HUES48 (cell line): ENCODE measurements at regions not wholly inside any gene's neighbourhood (a gene's known extent, or its start where the extent isn't known, plus 50 kb on each side); places are given as distances from the start of the nearest gene placed in this dataset.
"Not testable (repeated sequence)": the region's sequence is repeated elsewhere in the genome, so short reads cannot be mapped to it uniquely, and the experiment has no call there.

Experiments
- H3K27ac ChIP-seq: one replicate; pipeline ENCODE4 v1.7.0; 2013; ENCODE audit warnings: low read depth, low read length, inconsistent platforms
- H3K27me3 ChIP-seq: 2 replicates; pipeline ENCODE4 v1.6.1; 2013; ENCODE audit warnings: mild to moderate bottlenecking, low read length; ENCODE audit not compliant: control insufficient read depth, insufficient read depth
- H3K36me3 ChIP-seq: 2 replicates; pipeline ENCODE4 v1.6.1; 2013; ENCODE audit warnings: low read length; ENCODE audit not compliant: control insufficient read depth, insufficient read depth
- H3K4me1 ChIP-seq: 2 replicates; pipeline ENCODE4 v1.6.1; 2013; ENCODE audit warnings: mild to moderate bottlenecking, low read length; ENCODE audit not compliant: control insufficient read depth, insufficient read depth
- H3K4me3 ChIP-seq: 2 replicates; pipeline ENCODE4 v1.5.1; 2013; ENCODE audit warnings: mild to moderate bottlenecking, low read depth, low read length
- H3K9ac ChIP-seq: 2 replicates; pipeline ENCODE4 v1.6.1; 2013; ENCODE audit warnings: mild to moderate bottlenecking, low read depth, low read length, moderate library complexity
- H3K9me3 ChIP-seq: 2 replicates; pipeline ENCODE4 v1.6.1; 2013; ENCODE audit warnings: low read length; ENCODE audit not compliant: control insufficient read depth, insufficient read depth

DNA sequence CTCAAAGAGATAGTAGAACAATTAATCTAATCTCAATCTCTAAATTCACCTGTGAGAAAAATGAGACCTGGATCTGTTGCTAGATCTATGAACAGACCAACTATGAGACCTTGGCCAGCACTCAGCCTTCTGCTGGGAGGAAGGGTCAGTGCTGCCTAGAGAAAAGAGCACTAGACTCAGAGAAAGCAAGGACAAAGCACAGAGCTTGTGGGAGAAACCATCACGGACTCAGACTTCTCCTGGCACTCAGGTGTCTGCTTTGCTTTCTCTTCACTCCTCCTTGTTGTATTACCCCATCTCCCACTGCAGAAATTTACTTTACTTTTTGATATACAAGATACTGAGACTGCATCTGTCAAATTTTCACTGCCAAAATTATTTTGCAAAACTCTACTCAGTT, 890.0 kb upstream of the NUDT12 start:
- no peak overlapping the region for H3K9ac ChIP-seq
- H3K9me3 ChIP-seq: no peaks in the 10 kb centered on the region
- no peak overlapping the region for H3K27ac ChIP-seq
- H3K27me3 ChIP-seq: no peaks in the 10 kb centered on the region
- H3K4me1 ChIP-seq: no peaks in the 10 kb centered on the region
- H3K4me3 ChIP-seq: peak overlapping the region; percentile 37; the same call in 1 of the 2 replicates
- no peaks in the 10 kb centered on the region for H3K36me3 ChIP-seq

DNA sequence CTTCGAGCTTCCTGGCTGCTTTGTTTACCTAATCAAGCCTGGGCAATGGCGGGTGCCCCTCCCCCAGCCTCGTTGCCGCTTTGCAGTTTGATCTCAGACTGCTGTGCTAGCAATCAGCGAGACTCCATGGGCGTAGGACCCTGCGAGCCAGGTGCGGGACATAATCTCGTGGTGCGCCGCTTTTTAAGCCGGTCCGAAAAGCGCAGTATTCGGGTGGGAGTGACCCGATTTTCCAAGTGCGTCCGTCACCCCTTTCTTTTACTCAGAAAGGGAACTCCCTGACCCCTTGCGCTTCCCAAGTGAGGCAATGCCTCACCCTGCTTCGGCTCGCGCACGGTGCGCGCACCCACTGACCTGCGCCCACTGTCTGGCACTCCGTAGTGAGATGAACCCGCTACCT, 889.3 kb upstream of the NUDT12 start:
- H3K9me3 ChIP-seq, H3K27me3 ChIP-seq, H3K4me1 ChIP-seq, H3K36me3 ChIP-seq, H3K27ac ChIP-seq: not testable (repeated sequence)
- 0 out of 2 replicates have a peak overlapping the region, but pooled peaks have one; percentile 32 for H3K9ac ChIP-seq
- peak overlapping the region; percentile 37; the same call in 1 of the 2 replicates for H3K4me3 ChIP-seq

DNA sequence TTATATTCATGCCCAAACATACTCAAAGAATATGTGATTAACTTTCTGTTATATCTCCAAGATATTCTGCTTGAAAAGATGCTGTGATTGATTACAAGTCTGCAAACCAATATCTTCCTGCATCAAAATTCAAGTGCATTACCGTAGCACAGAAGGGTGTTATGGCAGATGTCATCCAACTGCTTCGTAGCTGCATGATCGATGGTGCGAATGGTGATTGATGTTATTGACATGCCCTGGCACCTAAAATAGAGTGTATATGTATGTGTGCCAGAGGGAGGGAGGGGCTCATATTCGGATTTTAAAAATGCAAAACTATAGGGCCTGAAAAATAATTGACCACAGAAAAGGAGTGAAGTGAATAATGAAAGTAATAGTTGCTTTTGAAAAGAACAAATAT, 882.1 kb upstream of the NUDT12 start:
- no peaks in the 10 kb centered on the region for H3K9me3 ChIP-seq
- no peaks in the 10 kb centered on the region for H3K4me1 ChIP-seq
- H3K36me3 ChIP-seq: no peaks in the 10 kb centered on the region
- H3K4me3 ChIP-seq: no peak overlapping the region
- H3K27me3 ChIP-seq: no peaks in the 10 kb centered on the region
- no peak overlapping the region for H3K27ac ChIP-seq
- no peak overlapping the region for H3K9ac ChIP-seq

GRCh38 chr5:104443706-104444105, 881.1 kb upstream of the NUDT12 start:
- H3K4me3 ChIP-seq: no peak overlapping the region
- H3K27ac ChIP-seq: no peak overlapping the region
- H3K9me3 ChIP-seq: no peaks in the 10 kb centered on the region
- H3K36me3 ChIP-seq: no peaks in the 10 kb centered on the region
- no peak overlapping the region for H3K9ac ChIP-seq
- H3K27me3 ChIP-seq: no peaks in the 10 kb centered on the region
- H3K4me1 ChIP-seq: no peaks in the 10 kb centered on the region

DNA sequence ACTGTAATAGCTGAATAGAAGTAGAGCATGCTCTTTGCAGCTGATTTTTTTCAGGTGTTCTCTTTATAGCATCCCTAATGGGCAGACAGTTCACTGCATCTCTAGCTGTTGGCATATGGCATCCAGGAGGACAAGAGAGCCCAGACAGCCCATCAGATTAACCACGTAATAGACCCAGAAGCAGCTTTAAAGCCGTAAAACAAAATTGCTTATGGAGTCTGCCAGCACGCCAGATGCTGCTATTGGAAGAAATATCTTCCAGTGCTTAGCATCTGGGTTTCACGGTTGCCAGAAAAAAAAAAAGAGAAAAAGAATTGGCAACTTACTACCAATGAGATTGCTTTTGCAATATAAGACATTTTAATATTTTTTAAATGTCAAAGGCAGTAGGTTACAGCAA, 869.4 kb upstream of the NUDT12 start:
- Histone ChIP-seq H3K36me3 (no peaks in the 10 kb centered on the region), H3K9me3 (no peaks in the 10 kb centered on the region), H3K4me1 (no peaks in the 10 kb centered on the region), H3K27ac (no peak overlapping the region), H3K4me3 (no peak overlapping the region), H3K9ac (no peak overlapping the region), H3K27me3 (no peaks in the 10 kb centered on the region)

GRCh38 chr5:104431002-104431620, 868.5 kb upstream of the NUDT12 start:
- no peak overlapping the region for H3K4me3 ChIP-seq
- H3K27ac ChIP-seq: no peak overlapping the region
- no peaks in the 10 kb centered on the region for H3K36me3 ChIP-seq
- H3K4me1 ChIP-seq: no peaks in the 10 kb centered on the region
- H3K9ac ChIP-seq: no peak overlapping the region
- no peaks in the 10 kb centered on the region for H3K27me3 ChIP-seq
- no peaks in the 10 kb centered on the region for H3K9me3 ChIP-seq

DNA sequence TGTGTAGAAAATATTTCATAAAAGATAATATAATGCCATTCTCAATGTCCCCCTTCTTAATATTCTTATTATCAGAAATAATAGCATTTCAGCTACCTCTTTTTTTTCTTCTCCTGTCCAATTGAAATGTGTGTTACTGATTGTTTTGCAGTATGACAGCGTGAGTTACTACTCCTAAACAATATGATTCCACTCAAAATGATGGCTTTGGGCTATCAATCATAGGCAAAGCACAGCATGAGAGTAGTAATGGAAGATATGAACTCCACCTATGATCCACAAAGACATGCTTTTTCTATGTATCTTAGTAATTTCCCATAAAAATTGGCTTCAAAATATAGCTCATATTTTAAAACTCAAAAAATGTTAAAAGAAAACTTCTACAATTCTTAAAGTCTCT, 867.3 kb upstream of the NUDT12 start:
- Histone ChIP-seq H3K27me3 (no peaks in the 10 kb centered on the region), H3K4me3 (no peak overlapping the region), H3K9ac (no peak overlapping the region), H3K36me3 (no peaks in the 10 kb centered on the region), H3K4me1 (no peaks in the 10 kb centered on the region), H3K9me3 (no peaks in the 10 kb centered on the region), H3K27ac (no peak overlapping the region)

- Histone ChIP-seq H3K4me1 (no peaks in the 10 kb centered on the region), H3K9ac (no peak overlapping the region), H3K4me3 (no peak overlapping the region), H3K27me3 (no peaks in the 10 kb centered on the region), H3K36me3 (no peaks in the 10 kb centered on the region), H3K27ac (no peak overlapping the region), H3K9me3 (no peaks in the 10 kb centered on the region)
Observed at GRCh38 chr5:104421431-104421830, 858.8 kb upstream of the NUDT12 start.

DNA sequence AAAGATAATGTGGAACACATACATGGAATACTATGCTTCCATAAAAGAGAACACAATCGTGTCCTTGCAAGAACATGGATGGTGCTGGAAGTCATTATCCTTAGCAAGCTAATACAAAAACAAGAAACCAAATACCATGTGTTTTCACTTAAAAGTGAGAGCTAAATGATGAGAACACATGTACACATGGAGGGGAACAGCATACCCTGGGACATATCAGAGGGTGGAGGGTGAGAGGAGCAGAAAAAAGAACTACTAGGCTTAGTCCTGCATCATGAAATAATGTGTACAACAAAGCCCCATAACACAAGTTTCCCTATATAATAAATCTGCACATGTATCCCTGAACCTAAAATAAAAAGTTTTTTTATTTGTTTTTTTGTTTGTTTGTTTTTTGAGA, 855.5 kb upstream of the NUDT12 start:
- Histone ChIP-seq H3K4me1 (no peaks in the 10 kb centered on the region), H3K9me3 (no peaks in the 10 kb centered on the region), H3K36me3 (no peaks in the 10 kb centered on the region), H3K9ac (no peak overlapping the region), H3K27ac (no peak overlapping the region), H3K27me3 (no peaks in the 10 kb centered on the region), H3K4me3 (no peak overlapping the region)

DNA sequence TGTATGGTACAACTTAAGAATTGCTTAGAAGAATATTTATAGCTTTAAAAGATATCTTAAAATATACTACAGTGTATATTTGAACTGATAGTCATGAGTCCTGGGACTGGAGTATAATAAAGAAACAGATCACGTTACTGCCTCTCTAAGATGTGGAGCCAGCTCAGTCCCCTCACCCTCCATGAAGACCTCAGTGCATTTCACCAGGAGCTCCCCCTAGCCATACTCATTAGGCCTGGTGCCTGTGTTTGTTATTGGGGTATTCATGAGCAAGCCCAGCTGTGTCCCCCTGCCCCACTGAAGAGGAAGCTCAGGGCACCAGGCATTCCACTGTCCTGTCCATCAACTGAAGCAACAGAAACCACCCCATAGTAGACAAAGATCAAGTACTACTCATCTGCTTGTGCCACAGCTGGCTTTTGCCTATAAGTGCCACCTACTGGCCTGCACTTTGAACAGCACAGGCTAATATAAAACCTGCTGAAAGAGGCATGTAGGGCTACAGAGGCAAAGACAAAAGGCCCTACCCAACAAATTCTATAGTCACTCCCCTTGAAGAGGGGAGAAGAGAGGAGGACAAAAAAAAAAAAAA, 850.2 kb upstream of the NUDT12 start:
- no peaks in the 10 kb centered on the region for H3K27me3 ChIP-seq
- no peak overlapping the region for H3K4me3 ChIP-seq
- no peak overlapping the region for H3K9ac ChIP-seq
- no peaks in the 10 kb centered on the region for H3K36me3 ChIP-seq
- H3K27ac ChIP-seq: no peak overlapping the region
- H3K4me1 ChIP-seq: peaks cover 11% of the 10 kb centered on the region
- no peaks in the 10 kb centered on the region for H3K9me3 ChIP-seq

DNA sequence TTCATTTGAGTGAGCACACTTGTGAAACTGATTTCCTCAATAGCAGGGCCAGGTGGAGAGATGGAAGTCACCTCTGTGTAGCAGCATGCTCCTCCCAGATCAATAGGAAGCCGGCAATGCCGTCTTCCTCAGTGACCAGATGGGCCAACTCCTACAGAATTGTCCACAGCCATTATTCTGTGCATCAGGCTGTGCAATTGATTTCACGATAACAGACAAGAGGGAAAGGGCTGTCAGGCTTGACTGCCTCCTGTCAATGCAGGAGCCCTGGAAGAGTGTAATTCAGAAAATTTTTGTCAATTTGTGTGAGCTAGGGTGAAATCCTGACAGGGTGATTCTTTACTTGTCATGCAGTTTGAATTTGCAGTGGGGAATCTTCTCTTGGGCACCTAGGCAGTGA, 838.4 kb upstream of the NUDT12 start:
- H3K9ac ChIP-seq: no peak overlapping the region

More for the DNA sequence above, 838.4 kb upstream of the NUDT12 start:
- H3K4me1 ChIP-seq: no peaks in the 10 kb centered on the region
- no peak overlapping the region for H3K4me3 ChIP-seq
- H3K27ac ChIP-seq: no peak overlapping the region
- no peaks in the 10 kb centered on the region for H3K36me3 ChIP-seq
- H3K27me3 ChIP-seq: no peaks in the 10 kb centered on the region
- H3K9me3 ChIP-seq: no peaks in the 10 kb centered on the region
